SK-N-SH treated with all-trans-retinoic acid at 6 μM for 48 hours (cell line): ENCODE measurements at regions not wholly inside any gene's neighbourhood (a gene's known extent, or its start where the extent isn't known, plus 50 kb on each side); places are given as distances from the start of the nearest gene placed in this dataset.
"Not testable (repeated sequence)": the region's sequence is repeated elsewhere in the genome, so short reads cannot be mapped to it uniquely, and the experiment has no call there.

Experiments
- ATAC-seq: fragments of 200-7000 bp; cut with Tn5 transposase; 3 replicates; pipeline ENCODE4 v1.9.1; 2020; ENCODE audit warnings: mild to moderate bottlenecking, moderate library complexity
- ARNTL ChIP-seq: fragments of 450-650 bp; formaldehyde crosslinking; IDR thresholded peaks from 2 replicates; pipeline ENCODE4 v1.5.0; 2020; ENCODE audit warnings: low read depth, mild to moderate bottlenecking, moderate library complexity, borderline replicate concordance
- BACH2 ChIP-seq: fragments of 250-450 bp; sonication (Bioruptor Pico); IDR thresholded peaks from 2 replicates; pipeline ENCODE4 v1.9.0; 2021; ENCODE audit warnings: mild to moderate bottlenecking, borderline replicate concordance
- CSDC2 ChIP-seq: fragments of 250-450 bp; sonication (Bioruptor Pico); IDR thresholded peaks from 2 replicates; pipeline ENCODE4 v1.5.0; 2020; ENCODE audit warnings: mild to moderate bottlenecking, moderate library complexity
- CSRNP3 ChIP-seq: fragments of 250-450 bp; sonication (Bioruptor Pico); IDR thresholded peaks from 2 replicates; pipeline ENCODE4 v1.5.1; 2021; ENCODE audit warnings: mild to moderate bottlenecking, moderate library complexity
- ESRRG ChIP-seq: fragments of 250-450 bp; sonication (Bioruptor Pico); IDR thresholded peaks from 2 replicates; pipeline ENCODE4 v1.6.1; 2021; ENCODE audit warnings: mild to moderate bottlenecking
- GLIS3 ChIP-seq: fragments of 250-450 bp; sonication (Bioruptor Pico); IDR thresholded peaks from 2 replicates; pipeline ENCODE4 v1.5.0; 2020; ENCODE audit warnings: mild to moderate bottlenecking, moderate library complexity
- ISL1 ChIP-seq: fragments of 250-450 bp; sonication (Bioruptor Pico); IDR thresholded peaks from 2 replicates; pipeline ENCODE4 v2.1.2; 2022; ENCODE audit warnings: mild to moderate bottlenecking, moderate library complexity
- OSR1 ChIP-seq: fragments of 250-450 bp; sonication (Bioruptor Pico); IDR thresholded peaks from 2 replicates; pipeline ENCODE4 v1.8.0; 2022; ENCODE audit warnings: moderate library complexity, mild to moderate bottlenecking, inconsistent platforms
- PPARA ChIP-seq: fragments of 250-450 bp; sonication (Bioruptor Pico); IDR thresholded peaks from 2 replicates; pipeline ENCODE4 v1.5.0; 2020; ENCODE audit warnings: mild to moderate bottlenecking, borderline replicate concordance
- RARB ChIP-seq: fragments of 250-450 bp; sonication (Bioruptor Pico); IDR thresholded peaks from 2 replicates; pipeline ENCODE4 v1.8.0; 2021; ENCODE audit warnings: mild to moderate bottlenecking, moderate library complexity
- SNAI2 ChIP-seq: fragments of 250-450 bp; sonication (Bioruptor Pico); IDR thresholded peaks from 2 replicates; pipeline ENCODE4 v1.5.0; 2020; ENCODE audit warnings: mild to moderate bottlenecking, moderate library complexity
- TCF4 ChIP-seq: fragments of 250-450 bp; sonication (Bioruptor Pico); IDR thresholded peaks from 2 replicates; pipeline ENCODE4 v1.8.0; 2021; ENCODE audit warnings: mild to moderate bottlenecking, moderate library complexity, borderline replicate concordance
- TOX ChIP-seq: fragments of 250-450 bp; sonication (Bioruptor Pico); IDR thresholded peaks from 2 replicates; pipeline ENCODE4 v1.8.0; 2021; ENCODE audit warnings: mild to moderate bottlenecking, moderate library complexity, borderline replicate concordance
- ZC3H10 ChIP-seq: fragments of 250-450 bp; sonication (Bioruptor Pico); IDR thresholded peaks from 2 replicates; pipeline ENCODE4 v1.5.1; 2021; ENCODE audit warnings: mild to moderate bottlenecking, moderate library complexity
- ZFP3 ChIP-seq: fragments of 250-450 bp; sonication (Bioruptor Pico); IDR thresholded peaks from 2 replicates; pipeline ENCODE4 v1.5.0; 2020; ENCODE audit warnings: mild to moderate bottlenecking, moderate library complexity
- ZNF565 ChIP-seq: fragments of 450-650 bp; formaldehyde crosslinking; conservative IDR thresholded peaks from 2 replicates; pipeline ENCODE4 v1.5.0; 2020; ENCODE audit warnings: low read depth, mild to moderate bottlenecking, moderate library complexity
- ZNF70 ChIP-seq: fragments of 450-650 bp; formaldehyde crosslinking; IDR thresholded peaks from 2 replicates; pipeline ENCODE4 v1.5.0; 2020; ENCODE audit warnings: mild to moderate bottlenecking, moderate library complexity
- ZNF8 ChIP-seq: fragments of 450-650 bp; formaldehyde crosslinking; IDR thresholded peaks from 2 replicates; pipeline ENCODE4 v1.5.0; 2020; ENCODE audit warnings: mild to moderate bottlenecking, moderate library complexity
- TF ChIP-seq, protein P1 (sequence below): fragments of 250-450 bp; sonication (Bioruptor Pico); IDR thresholded peaks from 2 replicates; pipeline ENCODE4 v1.5.1; 2020; ENCODE audit warnings: low read depth, mild to moderate bottlenecking, moderate library complexity
- TF ChIP-seq, protein P2 (sequence below): fragments of 250-450 bp; sonication (Bioruptor Pico); IDR thresholded peaks from 2 replicates; pipeline ENCODE4 v1.5.0; 2020; ENCODE audit warnings: mild to moderate bottlenecking, moderate library complexity

DNA sequence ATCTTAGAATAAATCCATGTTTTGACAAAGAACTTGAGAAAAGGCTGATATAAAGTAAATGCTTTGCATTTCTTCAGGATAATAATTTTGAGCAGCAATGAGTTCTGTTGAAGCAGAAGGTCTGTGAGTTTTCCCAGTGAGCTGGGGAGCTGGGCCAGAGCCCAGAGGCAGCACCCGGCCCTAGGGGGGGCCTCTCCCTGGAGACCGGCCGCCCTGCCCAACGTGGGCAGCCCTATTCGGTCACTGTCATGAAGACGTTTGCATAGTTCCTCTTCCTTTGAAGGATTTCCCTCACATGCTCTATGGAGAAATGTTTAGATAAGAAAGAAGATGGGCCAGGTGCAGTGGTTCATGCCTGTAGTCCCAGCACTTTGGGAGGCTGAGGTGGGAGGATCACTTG lies 404.8 kb downstream of the THBS2 start (continued):
- TF ChIP-seq, protein P1, sequence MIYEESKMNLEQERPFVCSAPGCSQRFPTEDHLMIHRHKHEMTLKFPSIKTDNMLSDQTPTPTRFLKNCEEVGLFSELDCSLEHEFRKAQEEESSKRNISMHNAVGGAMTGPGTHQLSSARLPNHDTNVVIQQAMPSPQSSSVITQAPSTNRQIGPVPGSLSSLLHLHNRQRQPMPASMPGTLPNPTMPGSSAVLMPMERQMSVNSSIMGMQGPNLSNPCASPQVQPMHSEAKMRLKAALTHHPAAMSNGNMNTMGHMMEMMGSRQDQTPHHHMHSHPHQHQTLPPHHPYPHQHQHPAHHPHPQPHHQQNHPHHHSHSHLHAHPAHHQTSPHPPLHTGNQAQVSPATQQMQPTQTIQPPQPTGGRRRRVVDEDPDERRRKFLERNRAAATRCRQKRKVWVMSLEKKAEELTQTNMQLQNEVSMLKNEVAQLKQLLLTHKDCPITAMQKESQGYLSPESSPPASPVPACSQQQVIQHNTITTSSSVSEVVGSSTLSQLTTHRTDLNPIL (CRISPR knock-in tag) = no peak
- no peak for TF ChIP-seq ZNF8 (CRISPR knock-in tag)
- TF ChIP-seq ISL1 = no peak
- TF ChIP-seq, all 23 proteins: peak for 0

GRCh38 chr6:168844821-168845609 lies 404.0 kb downstream of the SMOC2 start:
- TF ChIP-seq ZNF8 (CRISPR knock-in tag) (no peak), ISL1 (no peak), TOX (no peak), ESRRG (no peak), ZFP3 (no peak), CSDC2 (CRISPR knock-in tag) (no peak), TCF4 (CRISPR knock-in tag) (no peak), ZNF70 (no peak), OSR1 (CRISPR knock-in tag) (no peak), BACH2 (no peak), ARNTL (no peak), SNAI2 (CRISPR knock-in tag) (no peak)
- TF ChIP-seq, protein P1 (CRISPR knock-in tag) = no peak
- no peak for ATAC-seq

GRCh38 chr6:168842632-168843212 lies 401.7 kb downstream of the SMOC2 start:
- ATAC-seq = not testable (repeated sequence)

DNA sequence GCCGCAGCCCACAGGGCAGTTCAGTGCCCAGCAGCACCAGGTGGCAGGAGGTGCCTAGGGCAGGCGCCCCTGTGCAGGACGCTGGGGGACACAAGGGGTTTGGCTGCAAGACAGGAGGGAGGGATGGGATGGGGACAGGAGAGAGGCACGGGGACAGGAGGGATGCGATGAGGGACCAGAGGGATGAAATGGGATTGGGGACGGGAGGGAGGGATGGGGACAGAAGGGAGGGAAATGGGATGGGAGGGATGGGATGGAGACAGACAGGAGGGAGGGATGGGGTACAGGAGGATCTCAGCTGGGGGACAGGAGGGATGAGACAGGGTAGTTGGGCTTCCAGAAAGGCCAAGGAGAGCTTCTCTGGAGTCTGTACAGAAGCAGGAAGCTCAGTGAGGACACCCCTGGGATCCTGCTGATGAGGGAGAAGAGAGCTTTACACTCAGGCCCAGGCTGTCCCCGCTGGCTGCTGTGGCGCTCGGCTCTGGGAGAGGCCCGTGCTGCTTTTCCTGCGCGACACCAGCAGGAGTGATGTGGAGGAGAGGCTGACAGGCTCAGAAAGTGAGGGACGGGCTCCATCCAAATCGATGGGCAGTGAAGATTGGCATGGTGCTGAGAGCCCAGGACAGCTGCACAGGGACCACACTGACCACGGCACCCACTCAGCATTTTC lies 400.8 kb downstream of the SMOC2 start:
- no peak for ATAC-seq
- no peak for TF ChIP-seq ARNTL
- TF ChIP-seq ZC3H10 = no peak
- TF ChIP-seq SNAI2 (CRISPR knock-in tag) = no peak
- no peak for TF ChIP-seq ESRRG
- TF ChIP-seq PPARA (CRISPR knock-in tag) = no peak
- no peak for TF ChIP-seq CSRNP3 (CRISPR knock-in tag)
- TF ChIP-seq TCF4 (CRISPR knock-in tag) = no peak
- TF ChIP-seq TOX = no peak
- no peak for TF ChIP-seq CSDC2 (CRISPR knock-in tag)
- no peak for TF ChIP-seq RARB (CRISPR knock-in tag)
- no peak for TF ChIP-seq GLIS3 (CRISPR knock-in tag)
- no peak for TF ChIP-seq OSR1 (CRISPR knock-in tag)
- TF ChIP-seq ISL1 = no peak
- TF ChIP-seq ZNF8 (CRISPR knock-in tag) = no peak
- TF ChIP-seq, protein P1 (CRISPR knock-in tag) = no peak
- TF ChIP-seq, protein P2, sequence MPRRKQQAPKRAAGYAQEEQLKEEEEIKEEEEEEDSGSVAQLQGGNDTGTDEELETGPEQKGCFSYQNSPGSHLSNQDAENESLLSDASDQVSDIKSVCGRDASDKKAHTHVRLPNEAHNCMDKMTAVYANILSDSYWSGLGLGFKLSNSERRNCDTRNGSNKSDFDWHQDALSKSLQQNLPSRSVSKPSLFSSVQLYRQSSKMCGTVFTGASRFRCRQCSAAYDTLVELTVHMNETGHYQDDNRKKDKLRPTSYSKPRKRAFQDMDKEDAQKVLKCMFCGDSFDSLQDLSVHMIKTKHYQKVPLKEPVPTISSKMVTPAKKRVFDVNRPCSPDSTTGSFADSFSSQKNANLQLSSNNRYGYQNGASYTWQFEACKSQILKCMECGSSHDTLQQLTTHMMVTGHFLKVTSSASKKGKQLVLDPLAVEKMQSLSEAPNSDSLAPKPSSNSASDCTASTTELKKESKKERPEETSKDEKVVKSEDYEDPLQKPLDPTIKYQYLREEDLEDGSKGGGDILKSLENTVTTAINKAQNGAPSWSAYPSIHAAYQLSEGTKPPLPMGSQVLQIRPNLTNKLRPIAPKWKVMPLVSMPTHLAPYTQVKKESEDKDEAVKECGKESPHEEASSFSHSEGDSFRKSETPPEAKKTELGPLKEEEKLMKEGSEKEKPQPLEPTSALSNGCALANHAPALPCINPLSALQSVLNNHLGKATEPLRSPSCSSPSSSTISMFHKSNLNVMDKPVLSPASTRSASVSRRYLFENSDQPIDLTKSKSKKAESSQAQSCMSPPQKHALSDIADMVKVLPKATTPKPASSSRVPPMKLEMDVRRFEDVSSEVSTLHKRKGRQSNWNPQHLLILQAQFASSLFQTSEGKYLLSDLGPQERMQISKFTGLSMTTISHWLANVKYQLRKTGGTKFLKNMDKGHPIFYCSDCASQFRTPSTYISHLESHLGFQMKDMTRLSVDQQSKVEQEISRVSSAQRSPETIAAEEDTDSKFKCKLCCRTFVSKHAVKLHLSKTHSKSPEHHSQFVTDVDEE (CRISPR knock-in tag) = no peak
- no peak for TF ChIP-seq ZNF70
- TF ChIP-seq ZNF565 (CRISPR knock-in tag) = no peak

DNA sequence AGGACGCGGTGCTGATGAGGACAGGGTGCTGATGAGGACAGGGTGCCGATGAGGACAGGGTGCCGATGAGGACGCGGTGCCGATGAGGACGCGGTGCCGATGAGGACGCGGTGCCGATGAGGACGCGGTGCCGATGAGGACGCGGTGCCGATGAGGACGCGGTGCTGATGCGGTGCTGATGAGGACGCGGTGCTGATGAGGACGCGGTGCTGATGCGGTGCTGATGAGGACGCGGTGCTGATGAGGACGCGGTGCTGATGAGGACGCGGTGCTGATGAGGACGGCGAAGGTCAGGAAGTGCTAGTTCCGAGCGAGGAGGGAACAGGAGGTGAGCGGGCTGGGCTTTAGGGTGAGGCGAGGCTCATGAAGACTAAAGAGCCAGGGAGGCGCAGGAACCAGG lies 399.9 kb downstream of the SMOC2 start:
- not testable (repeated sequence) for ATAC-seq

DNA sequence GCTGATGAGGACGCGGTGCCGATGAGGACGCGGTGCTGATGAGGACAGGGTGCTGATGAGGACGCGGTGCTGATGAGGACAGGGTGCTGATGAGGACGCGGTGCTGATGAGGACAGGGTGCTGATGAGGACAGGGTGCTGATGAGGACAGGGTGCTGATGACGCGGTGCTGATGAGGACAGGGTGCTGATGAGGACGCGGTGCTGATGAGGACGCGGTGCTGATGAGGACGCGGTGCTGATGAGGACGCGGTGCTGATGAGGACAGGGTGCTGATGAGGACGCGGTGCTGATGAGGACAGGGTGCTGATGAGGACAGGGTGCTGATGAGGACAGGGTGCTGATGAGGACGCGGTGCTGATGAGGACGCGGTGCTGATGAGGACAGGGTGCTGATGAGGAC lies 399.3 kb downstream of the SMOC2 start:
- ATAC-seq = not testable (repeated sequence)
